ENCODE measurements at regions not wholly inside any gene's neighbourhood (a gene's known extent, or its start where the extent isn't known, plus 50 kb on each side); places are given as distances from the start of the nearest gene placed in this dataset.

DNA sequence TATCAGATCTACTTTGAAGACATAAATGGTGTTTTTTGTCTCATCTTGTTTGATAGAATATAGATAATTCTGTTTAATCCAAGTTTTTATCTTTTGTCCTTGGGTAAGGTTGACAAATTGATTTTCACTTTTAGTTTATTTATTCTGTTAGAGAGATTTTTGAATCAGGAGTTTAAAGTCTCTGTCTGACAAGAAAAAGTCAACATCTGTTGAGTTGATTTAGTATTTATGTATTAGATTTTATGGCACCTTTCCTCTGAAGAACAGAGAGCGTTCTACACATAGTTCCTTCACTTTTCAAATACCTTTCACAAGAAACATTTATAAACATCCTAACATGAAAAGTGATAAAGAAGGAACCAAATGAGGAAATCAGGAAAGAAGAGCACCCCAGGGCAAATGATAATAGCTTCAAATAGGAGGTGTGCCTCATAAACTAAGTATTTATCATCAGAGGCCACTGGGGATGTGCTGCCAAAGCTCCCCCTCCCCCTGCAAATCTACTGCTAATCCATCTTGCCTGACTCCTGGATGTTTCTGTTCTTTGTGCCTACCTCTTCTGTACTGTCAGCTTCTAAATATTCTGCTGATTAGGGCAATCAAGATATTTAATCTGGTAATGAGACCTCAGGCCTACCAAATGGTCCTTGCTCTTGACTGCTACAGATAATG, 457.7 kb upstream of the CHD1 start:
- TF ChIP-seq, protein P1, sequence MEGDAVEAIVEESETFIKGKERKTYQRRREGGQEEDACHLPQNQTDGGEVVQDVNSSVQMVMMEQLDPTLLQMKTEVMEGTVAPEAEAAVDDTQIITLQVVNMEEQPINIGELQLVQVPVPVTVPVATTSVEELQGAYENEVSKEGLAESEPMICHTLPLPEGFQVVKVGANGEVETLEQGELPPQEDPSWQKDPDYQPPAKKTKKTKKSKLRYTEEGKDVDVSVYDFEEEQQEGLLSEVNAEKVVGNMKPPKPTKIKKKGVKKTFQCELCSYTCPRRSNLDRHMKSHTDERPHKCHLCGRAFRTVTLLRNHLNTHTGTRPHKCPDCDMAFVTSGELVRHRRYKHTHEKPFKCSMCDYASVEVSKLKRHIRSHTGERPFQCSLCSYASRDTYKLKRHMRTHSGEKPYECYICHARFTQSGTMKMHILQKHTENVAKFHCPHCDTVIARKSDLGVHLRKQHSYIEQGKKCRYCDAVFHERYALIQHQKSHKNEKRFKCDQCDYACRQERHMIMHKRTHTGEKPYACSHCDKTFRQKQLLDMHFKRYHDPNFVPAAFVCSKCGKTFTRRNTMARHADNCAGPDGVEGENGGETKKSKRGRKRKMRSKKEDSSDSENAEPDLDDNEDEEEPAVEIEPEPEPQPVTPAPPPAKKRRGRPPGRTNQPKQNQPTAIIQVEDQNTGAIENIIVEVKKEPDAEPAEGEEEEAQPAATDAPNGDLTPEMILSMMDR (conservative IDR thresholded peaks at IDR 0.05 in 1 of 2, IDR thresholded peaks at IDR 0.05 in 1 of 2; ENCODE audit: low read depth in 1 of 2, low read length in 2 of 2): no peak
- TF ChIP-seq EZH2 (IDR thresholded peaks at IDR 0.05; ENCODE audit: low read length, missing control alignments): no peak

Data from fibroblast of lung (primary cell).